Fibroblast of lung (primary cell): ENCODE measurements at regions not wholly inside any gene's neighbourhood (a gene's known extent, or its start where the extent isn't known, plus 50 kb on each side); places are given as distances from the start of the nearest gene placed in this dataset.

Source experiments
- DNase-seq, 2 donors: peaks; one replicate each; pipeline versions ENCODE4 v3.0.0 to v3.0.0-alpha.2; 2010; ENCODE audit warnings: low read depth in 2 of 2
- H2AFZ ChIP-seq: 2 replicates; pipeline ENCODE4 v1.5.1; 2012; ENCODE audit warnings: low read length, control low read depth, inconsistent platforms
- H3K27ac ChIP-seq: 2 replicates; pipeline ENCODE4 v1.5.1; 2011; ENCODE audit warnings: low read length, control low read depth; ENCODE audit not compliant: insufficient read depth
- H3K27me3 ChIP-seq: 2 replicates; pipeline ENCODE4 v1.5.1; 2011; ENCODE audit warnings: mild to moderate bottlenecking, low read length; ENCODE audit not compliant: control insufficient read depth, insufficient read depth
- H3K36me3 ChIP-seq: 2 replicates; pipeline ENCODE4 v1.5.1; 2011; ENCODE audit warnings: low read length; ENCODE audit not compliant: control insufficient read depth, insufficient read depth
- H3K4me1 ChIP-seq: 2 replicates; pipeline ENCODE4 v1.5.1; 2011; ENCODE audit warnings: low read length; ENCODE audit not compliant: control insufficient read depth, insufficient read depth; ENCODE audit errors: extremely low read depth
- H3K4me2 ChIP-seq: 2 replicates; pipeline ENCODE4 v1.5.1; 2011; ENCODE audit warnings: low read length, control low read depth; ENCODE audit not compliant: insufficient read depth; ENCODE audit errors: extremely low read depth
- H3K4me3 ChIP-seq, 4 experiments: fragments of 200-600 bp in 1 of 4; sonication (generic) in 1 of 4; replicated peaks in 1 of 4; 2 replicates each; pipeline ENCODE4 v1.5.1; 2011 to 2016; ENCODE audit warnings: low read length in 4 of 4, low read depth in 3 of 4, mild to moderate bottlenecking in 3 of 4, control low read depth in 2 of 4, inconsistent platforms in 1 of 4, mixed read lengths in 1 of 4; ENCODE audit not compliant: insufficient read depth in 1 of 4; ENCODE audit errors: control extremely low read depth in 1 of 4
- H3K79me2 ChIP-seq: 2 replicates; pipeline ENCODE4 v1.5.1; 2012; ENCODE audit warnings: mild to moderate bottlenecking, low read length, inconsistent platforms; ENCODE audit not compliant: control insufficient read depth, insufficient read depth
- H3K9ac ChIP-seq: 2 replicates; pipeline ENCODE4 v1.5.1; 2011; ENCODE audit warnings: mild to moderate bottlenecking, low read length, control low read depth; ENCODE audit not compliant: insufficient read depth
- H3K9me3 ChIP-seq: 2 replicates; pipeline ENCODE4 v1.5.1; 2012; ENCODE audit warnings: low read depth, low read length; ENCODE audit not compliant: control insufficient read depth, insufficient read depth
- H4K20me1 ChIP-seq: 2 replicates; pipeline ENCODE4 v1.5.1; 2011; ENCODE audit warnings: low read length; ENCODE audit not compliant: control insufficient read depth, insufficient read depth; ENCODE audit errors: extremely low read depth
- CTCF ChIP-seq, 2 donors: IDR thresholded peaks in 1 of 2; conservative IDR thresholded peaks in 1 of 2; 1 replicate in 1 of 2; 2 replicates in 1 of 2; pipeline ENCODE4 v1.5.1; 2011 to 2012; ENCODE audit warnings: low read length in 2 of 2, control low read depth in 1 of 2, inconsistent platforms in 1 of 2, low read depth in 1 of 2, mild to moderate bottlenecking in 1 of 2
- EZH2 ChIP-seq: IDR thresholded peaks from 2 replicates; pipeline ENCODE4 v1.5.1; 2012; ENCODE audit warnings: low read length, control low read depth, mild to moderate bottlenecking; ENCODE audit errors: missing control alignments

GRCh38 chr3:70657454-70657853 lies 345.0 kb upstream of the MDFIC2 start:
- Histone ChIP-seq H3K4me2 (no peak overlapping the region), H3K27ac (no peak overlapping the region), H3K4me3 (no peak overlapping the region), H2AFZ (no peak overlapping the region), H3K79me2 (no peaks in the 10 kb centered on the region), H4K20me1 (no peaks in the 10 kb centered on the region), H3K36me3 (no peaks in the 10 kb centered on the region), H3K9ac (no peak overlapping the region), H3K27me3 (no peaks in the 10 kb centered on the region), H3K9me3 (no peaks in the 10 kb centered on the region), H3K4me1 (no peaks in the 10 kb centered on the region)
- no peak for DNase-seq
- TF ChIP-seq EZH2 (no peak), CTCF (conservative IDR thresholded peaks at IDR 0.05 in 1 of 2, IDR thresholded peaks at IDR 0.05 in 1 of 2; ENCODE audit: low read depth in 1 of 2, low read length in 2 of 2) (no peak)

- Histone ChIP-seq H3K36me3 (no peaks in the 10 kb centered on the region), H3K4me1 (no peaks in the 10 kb centered on the region), H3K4me2 (no peak overlapping the region), H3K4me3 (no peak overlapping the region), H3K27ac (no peak overlapping the region), H3K9ac (no peak overlapping the region), H3K9me3 (no peaks in the 10 kb centered on the region), H3K79me2 (no peaks in the 10 kb centered on the region), H2AFZ (no peak overlapping the region), H4K20me1 (no peaks in the 10 kb centered on the region), H3K27me3 (no peaks in the 10 kb centered on the region)
- no peak for DNase-seq
- TF ChIP-seq EZH2 = no peak
- TF ChIP-seq CTCF (conservative IDR thresholded peaks at IDR 0.05 in 1 of 2, IDR thresholded peaks at IDR 0.05 in 1 of 2; ENCODE audit: low read depth in 1 of 2, low read length in 2 of 2) = no peak
Measured at GRCh38 chr3:70647823-70648222, 335.4 kb upstream of the MDFIC2 start.

GRCh38 chr3:70647094-70647493 lies 334.7 kb upstream of the MDFIC2 start:
- no peaks in the 10 kb centered on the region for H3K79me2 ChIP-seq
- no peaks in the 10 kb centered on the region for H3K4me1 ChIP-seq
- no peak overlapping the region for H2AFZ ChIP-seq
- H3K36me3 ChIP-seq = no peaks in the 10 kb centered on the region
- TF ChIP-seq CTCF (conservative IDR thresholded peaks at IDR 0.05 in 1 of 2, IDR thresholded peaks at IDR 0.05 in 1 of 2; ENCODE audit: low read depth in 1 of 2, low read length in 2 of 2) (no peak), EZH2 (no peak)
- H3K27ac ChIP-seq = no peak overlapping the region
- H3K9ac ChIP-seq = no peak overlapping the region
- H3K9me3 ChIP-seq = no peaks in the 10 kb centered on the region
- H3K4me2 ChIP-seq = no peak overlapping the region
- no peak for DNase-seq
- H3K4me3 ChIP-seq = no peak overlapping the region
- H4K20me1 ChIP-seq = no peaks in the 10 kb centered on the region
- no peaks in the 10 kb centered on the region for H3K27me3 ChIP-seq
